Kasumi-1 (cell line): ENCODE measurements at regions not wholly inside any gene's neighbourhood (a gene's known extent, or its start where the extent isn't known, plus 50 kb on each side); places are given as distances from the start of the nearest gene placed in this dataset.
A peak's percentile ranks its signal among the peaks of the same experiment; 100 is the strongest.

ENCODE experiments used
- DNase-seq, 2 experiments: peaks; one replicate each; lab custom pipeline; 2025; lab: John Stamatoyannopoulos, UW

GRCh38 chr1:34479731-34480130 is 275.1 kb upstream of the GJB5 start:
- no peak for DNase-seq

- no peak for DNase-seq
Observed at GRCh38 chr1:34488080-34488708, 266.7 kb upstream of the GJB5 start.

- DNase-seq = peak; percentile 1 to 3
Observed at GRCh38 chr1:34500451-34500850, 254.4 kb upstream of the GJB5 start.

GRCh38 chr1:34511802-34512201 is 243.0 kb upstream of the GJB5 start:
- DNase-seq = peak in 1 of 2 experiments; percentile 23

GRCh38 chr1:34518146-34518699 is 236.6 kb upstream of the GJB5 start:
- DNase-seq = no peak

- DNase-seq = no peak
Observed at GRCh38 chr1:34520111-34520510, 234.7 kb upstream of the GJB5 start.

- no peak for DNase-seq
Observed at GRCh38 chr1:34524783-34525182, 230.1 kb upstream of the GJB5 start.

- no peak for DNase-seq
Observed at GRCh38 chr1:34529935-34530859, 224.7 kb upstream of the GJB5 start.

- DNase-seq = no peak
Observed at GRCh38 chr1:34532113-34532512, 222.7 kb upstream of the GJB5 start.

GRCh38 chr1:34538481-34538880 is 216.4 kb upstream of the GJB5 start:
- DNase-seq = no peak

GRCh38 chr1:34547046-34547674 is 207.7 kb upstream of the GJB5 start:
- DNase-seq = no peak

GRCh38 chr1:34549199-34549598 is 205.6 kb upstream of the GJB5 start:
- DNase-seq = no peak

- DNase-seq = no peak
Observed at GRCh38 chr1:34578306-34578705, 176.5 kb upstream of the GJB5 start.

- DNase-seq = no peak
Observed at GRCh38 chr1:34582356-34582755, 172.5 kb upstream of the GJB5 start.

GRCh38 chr1:34587761-34588160 is 167.1 kb upstream of the GJB5 start:
- no peak for DNase-seq

- no peak for DNase-seq
Observed at GRCh38 chr1:34590211-34590623, 164.6 kb upstream of the GJB5 start.

GRCh38 chr1:34591751-34592629 is 162.9 kb upstream of the GJB5 start:
- DNase-seq = no peak

GRCh38 chr1:34597877-34598514 is 156.9 kb upstream of the GJB5 start:
- peak; percentile 30 to 32 for DNase-seq

- no peak for DNase-seq
Observed at GRCh38 chr1:34602907-34603306, 151.9 kb upstream of the GJB5 start.

- DNase-seq = no peak
Observed at GRCh38 chr1:34603594-34603993, 151.3 kb upstream of the GJB5 start.

- no peak for DNase-seq
Observed at GRCh38 chr1:34606504-34606903, 148.3 kb upstream of the GJB5 start.
